ENCODE measurements at regions not wholly inside any gene's neighbourhood (a gene's known extent, or its start where the extent isn't known, plus 50 kb on each side); places are given as distances from the start of the nearest gene placed in this dataset.
"Not testable (repeated sequence)": the region's sequence is repeated elsewhere in the genome, so short reads cannot be mapped to it uniquely, and the experiment has no call there.

DNA sequence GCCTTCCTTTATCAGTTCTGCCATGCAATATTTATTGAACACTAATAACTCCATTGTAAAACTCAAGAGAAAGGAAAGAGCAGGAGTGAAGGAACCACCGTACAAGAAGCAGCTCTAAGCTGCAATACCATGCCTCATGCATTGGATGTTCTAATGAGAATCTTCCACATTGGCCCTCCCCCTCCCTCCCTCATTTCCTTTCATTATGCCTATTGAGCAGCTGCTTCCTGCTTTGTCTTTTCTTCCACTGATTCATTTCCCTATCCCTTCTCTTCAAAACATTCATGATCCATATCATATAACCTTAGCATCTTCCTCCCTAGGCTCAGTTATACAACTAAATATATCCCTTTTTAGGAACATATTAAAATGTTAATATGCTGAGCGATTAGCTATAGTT is 698.7 kb upstream of the GOLIM4 start:
- DNase-seq (ENCODE audit: low read depth, low spot score) (no peak), FAIRE-seq (no peak)
- TF ChIP-seq, protein P1, sequence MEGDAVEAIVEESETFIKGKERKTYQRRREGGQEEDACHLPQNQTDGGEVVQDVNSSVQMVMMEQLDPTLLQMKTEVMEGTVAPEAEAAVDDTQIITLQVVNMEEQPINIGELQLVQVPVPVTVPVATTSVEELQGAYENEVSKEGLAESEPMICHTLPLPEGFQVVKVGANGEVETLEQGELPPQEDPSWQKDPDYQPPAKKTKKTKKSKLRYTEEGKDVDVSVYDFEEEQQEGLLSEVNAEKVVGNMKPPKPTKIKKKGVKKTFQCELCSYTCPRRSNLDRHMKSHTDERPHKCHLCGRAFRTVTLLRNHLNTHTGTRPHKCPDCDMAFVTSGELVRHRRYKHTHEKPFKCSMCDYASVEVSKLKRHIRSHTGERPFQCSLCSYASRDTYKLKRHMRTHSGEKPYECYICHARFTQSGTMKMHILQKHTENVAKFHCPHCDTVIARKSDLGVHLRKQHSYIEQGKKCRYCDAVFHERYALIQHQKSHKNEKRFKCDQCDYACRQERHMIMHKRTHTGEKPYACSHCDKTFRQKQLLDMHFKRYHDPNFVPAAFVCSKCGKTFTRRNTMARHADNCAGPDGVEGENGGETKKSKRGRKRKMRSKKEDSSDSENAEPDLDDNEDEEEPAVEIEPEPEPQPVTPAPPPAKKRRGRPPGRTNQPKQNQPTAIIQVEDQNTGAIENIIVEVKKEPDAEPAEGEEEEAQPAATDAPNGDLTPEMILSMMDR (optimal IDR thresholded peaks at IDR 0.05 in 1 of 3, IDR thresholded peaks at IDR 0.05 in 1 of 3, conservative IDR thresholded peaks at IDR 0.05 in 1 of 3; ENCODE audit: extremely low read depth in 1 of 3, insufficient read depth in 2 of 3, low read length in 3 of 3): no peak
- no peak for TF ChIP-seq EZH2 (IDR thresholded peaks at IDR 0.05; ENCODE audit: low read length)
- no peaks in the 10 kb centered on the region for H3K27me3 ChIP-seq (ENCODE audit: control insufficient read depth, extremely low read depth, insufficient read depth, low read length)
- H3K79me2 ChIP-seq (ENCODE audit: control insufficient read depth, insufficient read depth, low read length): no peaks in the 10 kb centered on the region
- H3K9me3 ChIP-seq (ENCODE audit: control insufficient read depth, low read depth, low read length): no peaks in the 10 kb centered on the region
- no peak overlapping the region for H3K9ac ChIP-seq (ENCODE audit: control insufficient read depth, extremely low read depth, insufficient read depth, low read length)
- H3K4me3 ChIP-seq (ENCODE audit: control insufficient read depth in 2 of 3, extremely low read depth in 1 of 3, insufficient read depth in 2 of 3, low read depth in 1 of 3, low read length in 3 of 3): no peak overlapping the region
- H3K27ac ChIP-seq (ENCODE audit: control insufficient read depth, insufficient read depth, low read length): no peak overlapping the region
- H4K20me1 ChIP-seq (ENCODE audit: control insufficient read depth, extremely low read depth, insufficient read depth, low read length): no peaks in the 10 kb centered on the region
- H3K4me1 ChIP-seq (ENCODE audit: control insufficient read depth, extremely low read depth, insufficient read depth, low read length): no peaks in the 10 kb centered on the region
- H3K4me2 ChIP-seq (ENCODE audit: control insufficient read depth, extremely low read depth, insufficient read depth, low read depth, low read length): no peak overlapping the region
- dilution Hi-C loops (cut with MboI; ENCODE audit: extremely low pct_ligation_motif_present, low sequenced_read_pairs): no loop called here
- no peak overlapping the region for H2AFZ ChIP-seq (ENCODE audit: control insufficient read depth, low read length)
- no peaks in the 10 kb centered on the region for H3K9me1 ChIP-seq (ENCODE audit: control insufficient read depth, extremely low read depth, insufficient read depth, low read length)
- no peaks in the 10 kb centered on the region for H3K36me3 ChIP-seq (ENCODE audit: control insufficient read depth in 2 of 2, extremely low read depth in 1 of 2, insufficient read depth in 2 of 2, low read length in 2 of 2)

DNA sequence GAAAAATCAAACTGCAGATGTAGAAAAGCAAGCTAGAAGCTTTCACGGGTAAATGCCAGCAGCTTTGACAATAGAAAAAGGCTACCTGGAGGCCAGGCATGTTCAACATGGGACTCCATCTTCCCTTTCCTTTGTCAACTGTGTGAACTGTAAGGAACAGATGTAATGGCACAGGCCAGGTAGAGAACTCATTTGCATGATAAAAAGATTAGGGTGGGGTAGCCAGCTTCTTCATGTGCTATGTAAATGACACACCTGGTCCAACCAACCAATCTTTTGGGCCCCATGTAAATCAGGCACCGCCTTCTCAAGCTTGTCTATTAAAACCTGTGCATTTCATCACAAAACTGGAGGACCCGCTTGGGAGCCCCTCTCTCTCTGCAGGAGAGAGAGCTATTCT is 686.5 kb upstream of the GOLIM4 start:
- Histone ChIP-seq H3K79me2 (ENCODE audit: control insufficient read depth, insufficient read depth, low read length) (no peaks in the 10 kb centered on the region), H3K4me2 (ENCODE audit: control insufficient read depth, extremely low read depth, insufficient read depth, low read depth, low read length) (no peak overlapping the region), H4K20me1 (ENCODE audit: control insufficient read depth, extremely low read depth, insufficient read depth, low read length) (no peaks in the 10 kb centered on the region), H3K27me3 (ENCODE audit: control insufficient read depth, extremely low read depth, insufficient read depth, low read length) (no peaks in the 10 kb centered on the region), H2AFZ (ENCODE audit: control insufficient read depth, low read length) (no peak overlapping the region), H3K4me3 (ENCODE audit: control insufficient read depth in 2 of 3, extremely low read depth in 1 of 3, insufficient read depth in 2 of 3, low read depth in 1 of 3, low read length in 3 of 3) (no peak overlapping the region), H3K9ac (ENCODE audit: control insufficient read depth, extremely low read depth, insufficient read depth, low read length) (no peak overlapping the region), H3K9me3 (ENCODE audit: control insufficient read depth, low read depth, low read length) (no peaks in the 10 kb centered on the region), H3K9me1 (ENCODE audit: control insufficient read depth, extremely low read depth, insufficient read depth, low read length) (no peaks in the 10 kb centered on the region), H3K36me3 (ENCODE audit: control insufficient read depth in 2 of 2, extremely low read depth in 1 of 2, insufficient read depth in 2 of 2, low read length in 2 of 2) (no peaks in the 10 kb centered on the region), H3K4me1 (ENCODE audit: control insufficient read depth, extremely low read depth, insufficient read depth, low read length) (no peaks in the 10 kb centered on the region), H3K27ac (ENCODE audit: control insufficient read depth, insufficient read depth, low read length) (no peak overlapping the region)
- DNase-seq (ENCODE audit: low read depth, low spot score): no peak
- dilution Hi-C loops (cut with MboI; ENCODE audit: extremely low pct_ligation_motif_present, low sequenced_read_pairs): no loop called here
- FAIRE-seq: no peak
- TF ChIP-seq, protein P1 (optimal IDR thresholded peaks at IDR 0.05 in 1 of 3, IDR thresholded peaks at IDR 0.05 in 1 of 3, conservative IDR thresholded peaks at IDR 0.05 in 1 of 3; ENCODE audit: extremely low read depth in 1 of 3, insufficient read depth in 2 of 3, low read length in 3 of 3): no peak
- TF ChIP-seq EZH2 (IDR thresholded peaks at IDR 0.05; ENCODE audit: low read length): no peak

DNA sequence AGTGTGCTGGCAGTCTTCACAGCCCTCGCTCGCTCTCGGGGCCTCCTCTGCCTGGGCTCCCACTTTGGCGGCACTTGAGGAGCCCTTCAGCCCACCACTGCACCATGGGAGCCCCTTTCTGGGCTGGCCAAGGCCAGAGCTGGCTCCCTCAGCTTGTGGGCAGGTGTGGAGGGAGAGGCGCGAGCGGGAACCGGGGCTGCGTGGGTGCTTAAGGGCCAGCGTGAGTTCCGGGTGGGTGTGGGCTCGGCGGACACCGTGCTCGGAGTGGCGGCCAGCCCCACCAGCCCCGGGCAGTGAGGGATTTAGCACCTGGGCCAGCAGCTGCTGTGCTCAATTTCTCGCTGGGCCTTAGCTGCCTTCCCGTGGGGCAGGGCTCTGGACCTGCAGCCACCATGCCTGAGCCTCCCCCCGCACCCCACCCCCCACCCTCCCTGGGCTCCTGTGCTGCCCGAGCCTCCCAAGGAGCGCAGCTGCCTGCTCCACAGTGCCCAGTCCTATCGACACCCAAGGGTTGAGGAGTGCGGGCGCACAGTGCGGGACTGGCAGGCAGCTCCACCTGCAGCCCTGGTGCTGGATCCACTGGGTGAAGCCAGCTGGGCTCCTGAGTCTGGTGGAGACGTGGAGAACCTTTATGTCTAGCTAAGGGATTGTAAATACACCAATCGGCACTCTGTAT is 684.4 kb upstream of the GOLIM4 start:
- H3K4me2 ChIP-seq (ENCODE audit: control insufficient read depth, extremely low read depth, insufficient read depth, low read depth, low read length); H3K4me1 ChIP-seq (ENCODE audit: control insufficient read depth, extremely low read depth, insufficient read depth, low read length); H4K20me1 ChIP-seq (ENCODE audit: control insufficient read depth, extremely low read depth, insufficient read depth, low read length); H3K9me3 ChIP-seq (ENCODE audit: control insufficient read depth, low read depth, low read length); H3K4me3 ChIP-seq (ENCODE audit: control insufficient read depth in 2 of 3, extremely low read depth in 1 of 3, insufficient read depth in 2 of 3, low read depth in 1 of 3, low read length in 3 of 3); DNase-seq (ENCODE audit: low read depth, low spot score); H3K36me3 ChIP-seq (ENCODE audit: control insufficient read depth in 2 of 2, extremely low read depth in 1 of 2, insufficient read depth in 2 of 2, low read length in 2 of 2); H3K9ac ChIP-seq (ENCODE audit: control insufficient read depth, extremely low read depth, insufficient read depth, low read length); H3K9me1 ChIP-seq (ENCODE audit: control insufficient read depth, extremely low read depth, insufficient read depth, low read length); H3K27me3 ChIP-seq (ENCODE audit: control insufficient read depth, extremely low read depth, insufficient read depth, low read length); H2AFZ ChIP-seq (ENCODE audit: control insufficient read depth, low read length); FAIRE-seq; H3K27ac ChIP-seq (ENCODE audit: control insufficient read depth, insufficient read depth, low read length); H3K79me2 ChIP-seq (ENCODE audit: control insufficient read depth, insufficient read depth, low read length); dilution Hi-C loops (cut with MboI; ENCODE audit: extremely low pct_ligation_motif_present, low sequenced_read_pairs): not testable (repeated sequence)

Data from keratinocyte (primary cell).